HG02870 (cell line): ENCODE measurements at regions not wholly inside any gene's neighbourhood (a gene's known extent, or its start where the extent isn't known, plus 50 kb on each side); places are given as distances from the start of the nearest gene placed in this dataset.
"Not testable (repeated sequence)": the region's sequence is repeated elsewhere in the genome, so short reads cannot be mapped to it uniquely, and the experiment has no call there.

ENCODE experiments used
- ATAC-seq: cut with Tn5 transposase; IDR thresholded peaks from one replicate; pipeline ENCODE4 v1.9.1; 2021; ENCODE audit warnings: mild to moderate bottlenecking, moderate library complexity; ENCODE audit not compliant: unreplicated experiment

- ATAC-seq, result not testable (repeated sequence)
Measured at GRCh38 chr17:45554479-45554878, 64.0 kb upstream of the PLEKHM1 start.

GRCh38 chr17:45558821-45559220 lies 68.3 kb upstream of the PLEKHM1 start:
- ATAC-seq, result not testable (repeated sequence)

- not testable (repeated sequence) for ATAC-seq
Measured at GRCh38 chr17:45562868-45563267, 72.3 kb upstream of the PLEKHM1 start.

GRCh38 chr17:45563283-45563682 lies 72.8 kb upstream of the PLEKHM1 start:
- ATAC-seq, result not testable (repeated sequence)

- ATAC-seq, result not testable (repeated sequence)
Measured at GRCh38 chr17:45568275-45568674, 77.8 kb upstream of the PLEKHM1 start.

GRCh38 chr17:45573326-45573725 lies 82.8 kb upstream of the PLEKHM1 start:
- ATAC-seq, result not testable (repeated sequence)

- no peak for ATAC-seq
Measured at GRCh38 chr17:45573924-45574770, 83.6 kb upstream of the PLEKHM1 start.

- no peak for ATAC-seq
Measured at GRCh38 chr17:45575126-45575885, 84.8 kb upstream of the PLEKHM1 start.

- ATAC-seq, result not testable (repeated sequence)
Measured at GRCh38 chr17:45576527-45577307, 86.2 kb upstream of the PLEKHM1 start.

GRCh38 chr17:45577571-45578279 lies 87.2 kb upstream of the PLEKHM1 start:
- ATAC-seq, result no peak

- no peak for ATAC-seq
Measured at GRCh38 chr17:45578516-45579455, 88.3 kb upstream of the PLEKHM1 start.

- ATAC-seq, result no peak
Measured at GRCh38 chr17:45579529-45580495, 89.3 kb upstream of the PLEKHM1 start.

- ATAC-seq, result no peak
Measured at GRCh38 chr17:45580924-45581323, 90.4 kb upstream of the PLEKHM1 start.

GRCh38 chr17:45581860-45582259 lies 91.3 kb upstream of the PLEKHM1 start:
- no peak for ATAC-seq

GRCh38 chr17:45584092-45585036 lies 93.8 kb upstream of the PLEKHM1 start:
- peak; percentile 52 for ATAC-seq

GRCh38 chr17:45585037-45585733 lies 94.7 kb upstream of the PLEKHM1 start:
- ATAC-seq, result peak; percentile 60
